NCI-H774 (cell line): ENCODE measurements at regions not wholly inside any gene's neighbourhood (a gene's known extent, or its start where the extent isn't known, plus 50 kb on each side); places are given as distances from the start of the nearest gene placed in this dataset.

ENCODE experiments used
- DNase-seq: peaks from one replicate; lab custom pipeline; 2025; lab: John Stamatoyannopoulos, UW

GRCh38 chr10:128373071-128373749 lies 247.0 kb upstream of the MKI67 start:
- no peak for DNase-seq

- no peak for DNase-seq
These were observed 247.6 kb upstream of the MKI67 start for GRCh38 chr10:128373831-128374230.

GRCh38 chr10:128375171-128375570 lies 248.9 kb upstream of the MKI67 start:
- no peak for DNase-seq

GRCh38 chr10:128377364-128377987 lies 251.3 kb upstream of the MKI67 start:
- no peak for DNase-seq

- no peak for DNase-seq
These were observed 251.8 kb upstream of the MKI67 start for GRCh38 chr10:128377988-128378387.

- no peak for DNase-seq
These were observed 254.7 kb upstream of the MKI67 start for GRCh38 chr10:128380946-128381345.

- DNase-seq: no peak
These were observed 256.0 kb upstream of the MKI67 start for GRCh38 chr10:128382225-128382624.

- no peak for DNase-seq
These were observed 258.6 kb upstream of the MKI67 start for GRCh38 chr10:128384831-128385230.

- no peak for DNase-seq
These were observed 260.0 kb upstream of the MKI67 start for GRCh38 chr10:128386231-128386630.

GRCh38 chr10:128386816-128387604 lies 260.8 kb upstream of the MKI67 start:
- no peak for DNase-seq

- DNase-seq: no peak
These were observed 264.4 kb upstream of the MKI67 start for GRCh38 chr10:128390596-128390995.

- no peak for DNase-seq
These were observed 267.3 kb upstream of the MKI67 start for GRCh38 chr10:128393546-128393945.

GRCh38 chr10:128398118-128398517 lies 271.9 kb upstream of the MKI67 start:
- no peak for DNase-seq

GRCh38 chr10:128398999-128399398 lies 272.8 kb upstream of the MKI67 start:
- DNase-seq: no peak

GRCh38 chr10:128400564-128400963 lies 274.3 kb upstream of the MKI67 start:
- no peak for DNase-seq

- no peak for DNase-seq
These were observed 279.2 kb upstream of the MKI67 start for GRCh38 chr10:128405450-128405849.

GRCh38 chr10:128411643-128412042 lies 285.4 kb upstream of the MKI67 start:
- no peak for DNase-seq

- no peak for DNase-seq
These were observed 288.3 kb upstream of the MKI67 start for GRCh38 chr10:128414568-128414967.

GRCh38 chr10:128416231-128416630 lies 290.0 kb upstream of the MKI67 start:
- no peak for DNase-seq

GRCh38 chr10:128417826-128418225 lies 291.6 kb upstream of the MKI67 start:
- DNase-seq: no peak

- no peak for DNase-seq
These were observed 292.6 kb upstream of the MKI67 start for GRCh38 chr10:128418819-128419218.

- DNase-seq: no peak
These were observed 293.3 kb upstream of the MKI67 start for GRCh38 chr10:128419466-128420019.

- DNase-seq: no peak
These were observed 294.4 kb upstream of the MKI67 start for GRCh38 chr10:128420623-128421022.
